Memory B cell (primary cell): ENCODE measurements at regions not wholly inside any gene's neighbourhood (a gene's known extent, or its start where the extent isn't known, plus 50 kb on each side); places are given as distances from the start of the nearest gene placed in this dataset.
"Not testable (repeated sequence)": the region's sequence is repeated elsewhere in the genome, so short reads cannot be mapped to it uniquely, and the experiment has no call there.

ENCODE experiments used
- ATAC-seq: fragments of 150-1000 bp; cut with Tn5 transposase; 2 replicates; pipeline ENCODE4 v1.10.0; 2021; ENCODE audit warnings: low read depth, mild to moderate bottlenecking, moderate library complexity
- DNase-seq, 2 donors: peaks; one replicate each; pipeline ENCODE4 v3.0.0; 2022; ENCODE audit warnings: low spot score in 2 of 2
- H3K27ac Mint-ChIP-seq: one replicate; pipeline ENCODE4 v1.8.0; 2022; ENCODE audit warnings: mild to moderate bottlenecking, moderate library complexity, mixed read lengths
- H3K27me3 Mint-ChIP-seq: one replicate; pipeline ENCODE4 v1.8.0; 2022; ENCODE audit warnings: mixed read lengths
- H3K36me3 Mint-ChIP-seq: one replicate; pipeline ENCODE4 v1.8.0; 2022; ENCODE audit warnings: mild to moderate bottlenecking, mixed read lengths
- H3K4me1 Mint-ChIP-seq: one replicate; pipeline ENCODE4 v1.8.0; 2022; ENCODE audit warnings: mixed read lengths
- H3K4me3 Mint-ChIP-seq: one replicate; pipeline ENCODE4 v1.8.0; 2022; ENCODE audit warnings: mild to moderate bottlenecking, moderate library complexity, mixed read lengths
- H3K9me3 Mint-ChIP-seq: one replicate; pipeline ENCODE4 v1.8.0; 2022; ENCODE audit warnings: mixed read lengths

DNA sequence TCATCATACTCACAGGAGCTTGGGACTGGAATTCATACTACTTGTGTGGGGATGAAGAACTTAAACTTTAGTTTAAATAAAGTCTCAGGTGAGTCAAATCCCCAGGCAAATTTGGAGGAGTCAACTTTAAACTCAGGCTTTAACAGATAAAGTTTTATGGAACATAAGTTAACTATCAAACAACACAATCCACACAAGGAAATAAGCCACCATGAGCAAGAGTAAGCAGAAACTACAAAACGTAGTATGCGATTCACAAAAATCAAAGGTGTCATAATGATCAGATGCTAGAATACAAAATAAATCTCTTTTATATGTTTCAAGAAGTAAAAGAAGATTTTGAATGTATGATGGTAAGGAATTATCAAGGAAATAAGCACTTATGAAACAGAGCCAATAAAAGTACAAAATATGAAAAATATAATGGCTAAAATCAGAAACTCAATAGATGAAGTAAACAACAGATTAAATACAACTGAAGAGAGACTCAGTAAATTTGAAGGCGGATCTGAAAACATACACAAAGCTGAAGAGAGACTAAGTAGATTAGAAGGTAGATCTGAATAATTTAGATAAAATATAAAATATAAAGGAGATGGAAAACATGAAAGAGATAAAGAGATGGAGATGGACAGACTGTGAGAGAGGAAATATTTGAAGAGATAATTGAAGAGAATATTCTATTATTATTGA lies 97.5 kb upstream of the TWIST2 start:
- ATAC-seq (no peak), DNase-seq (no peak)
- Mint-ChIP-seq H3K4me3 (no peak overlapping the region), H3K27me3 (no peaks in the 10 kb centered on the region), H3K27ac (no peak overlapping the region), H3K9me3 (peaks cover 12% of the 10 kb centered on the region), H3K36me3 (no peaks in the 10 kb centered on the region), H3K4me1 (no peaks in the 10 kb centered on the region)

DNA sequence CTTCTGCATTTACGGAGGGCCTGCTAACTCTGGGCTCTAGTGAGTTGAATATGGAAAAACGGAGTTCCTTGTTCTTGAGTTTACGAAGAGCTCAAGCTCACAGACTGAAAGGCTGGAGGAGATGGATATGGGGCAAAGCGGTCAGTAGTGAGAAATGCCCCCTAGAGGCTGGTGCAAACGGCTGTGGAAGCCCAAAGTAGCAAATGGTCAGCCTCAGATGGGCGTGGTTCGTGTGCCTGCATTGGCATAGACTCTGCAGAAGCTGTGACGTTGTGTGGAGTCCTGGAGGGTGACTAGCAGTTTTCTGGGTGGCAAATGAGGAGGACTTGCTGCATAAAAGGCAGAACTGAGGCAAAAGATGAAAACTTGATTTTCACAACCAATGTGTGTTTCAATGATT lies 93.6 kb upstream of the TWIST2 start:
- Mint-ChIP-seq H3K36me3 (no peaks in the 10 kb centered on the region), H3K27me3 (no peaks in the 10 kb centered on the region), H3K27ac (no peak overlapping the region), H3K4me3 (no peak overlapping the region), H3K4me1 (no peaks in the 10 kb centered on the region), H3K9me3 (peaks cover 14% of the 10 kb centered on the region)
- DNase-seq (no peak), ATAC-seq (no peak)

DNA sequence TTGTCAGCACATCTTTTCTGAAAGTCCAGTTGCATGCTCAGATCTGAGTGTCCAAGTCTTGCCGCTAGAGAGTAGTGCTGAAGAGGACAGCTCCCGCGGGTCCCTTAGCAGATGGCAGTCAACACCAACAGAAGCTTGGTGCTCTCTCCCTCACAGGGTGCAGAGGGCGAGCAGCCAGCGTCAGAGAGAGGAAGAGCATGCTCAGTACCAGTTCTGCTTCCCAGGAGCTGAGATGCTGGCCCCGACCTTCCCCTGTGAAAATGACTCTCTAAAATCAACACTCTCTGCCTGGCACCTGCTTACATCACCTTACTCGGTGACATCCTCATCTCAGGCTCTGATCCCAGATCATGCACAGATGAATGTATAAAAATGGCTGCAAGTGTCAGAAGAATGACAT lies 86.0 kb upstream of the TWIST2 start:
- H3K4me1 Mint-ChIP-seq, result no peaks in the 10 kb centered on the region
- ATAC-seq (no peak), DNase-seq (no peak)
- H3K27me3 Mint-ChIP-seq, result peaks cover 15% of the 10 kb centered on the region
- no peak overlapping the region for H3K4me3 Mint-ChIP-seq
- H3K36me3 Mint-ChIP-seq, result no peaks in the 10 kb centered on the region
- peaks cover 5% of the 10 kb centered on the region for H3K9me3 Mint-ChIP-seq
- no peak overlapping the region for H3K27ac Mint-ChIP-seq

DNA sequence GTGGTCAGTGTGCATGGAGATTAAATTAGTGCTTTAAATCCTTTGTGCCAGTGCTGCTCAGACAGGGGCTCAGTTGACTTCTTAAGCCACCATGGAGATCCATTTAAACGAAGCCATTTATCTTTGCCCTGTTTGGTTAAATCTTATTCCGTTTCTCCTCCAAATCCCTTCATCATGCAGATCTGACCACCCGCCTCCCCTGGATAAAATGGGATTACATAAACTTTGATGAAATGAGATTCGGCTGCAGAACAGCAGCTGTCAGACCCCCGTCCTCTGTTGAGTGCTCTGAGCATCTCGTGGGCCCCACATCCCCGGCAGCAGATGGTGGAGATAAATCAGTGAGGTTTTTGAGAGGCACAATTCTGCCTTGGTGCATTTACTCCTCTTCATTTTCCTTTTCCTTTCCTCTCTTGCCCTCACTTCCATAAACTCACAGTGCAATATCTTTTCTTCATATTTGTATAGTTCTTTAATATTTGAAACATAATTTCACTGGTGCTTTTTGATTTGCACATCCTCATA lies 84.4 kb upstream of the TWIST2 start:
- no peak overlapping the region for H3K4me3 Mint-ChIP-seq
- no peaks in the 10 kb centered on the region for H3K36me3 Mint-ChIP-seq
- DNase-seq (no peak), ATAC-seq (no peak)
- H3K9me3 Mint-ChIP-seq, result peaks cover 2% of the 10 kb centered on the region
- H3K4me1 Mint-ChIP-seq, result no peaks in the 10 kb centered on the region
- no peak overlapping the region for H3K27ac Mint-ChIP-seq
- peaks cover 17% of the 10 kb centered on the region for H3K27me3 Mint-ChIP-seq

DNA sequence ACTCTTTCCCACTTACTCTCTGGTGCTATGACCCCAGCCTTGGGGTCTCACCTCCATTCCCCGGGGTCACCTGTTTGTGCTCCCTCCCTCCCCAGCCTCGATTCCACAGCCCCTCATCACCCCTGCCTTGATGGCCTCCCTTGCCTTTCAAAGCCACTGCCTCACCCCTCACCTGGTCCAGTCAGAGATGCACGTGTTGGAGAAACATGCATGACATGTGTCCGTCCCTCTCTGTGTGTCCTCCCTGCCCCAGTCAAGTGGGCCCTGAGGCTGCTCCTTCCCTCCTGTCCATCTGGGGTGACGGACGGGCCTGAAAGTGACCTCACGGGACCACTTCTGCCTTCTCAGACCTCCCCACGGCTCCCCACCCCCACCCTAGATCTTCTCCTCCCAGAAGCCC lies 82.3 kb upstream of the TWIST2 start:
- Mint-ChIP-seq H3K27ac (no peak overlapping the region), H3K4me1 (no peaks in the 10 kb centered on the region), H3K36me3 (no peaks in the 10 kb centered on the region), H3K4me3 (no peak overlapping the region), H3K9me3 (peaks cover 1% of the 10 kb centered on the region), H3K27me3 (peaks cover 16% of the 10 kb centered on the region)
- ATAC-seq, result no peak
- DNase-seq, result no peak

DNA sequence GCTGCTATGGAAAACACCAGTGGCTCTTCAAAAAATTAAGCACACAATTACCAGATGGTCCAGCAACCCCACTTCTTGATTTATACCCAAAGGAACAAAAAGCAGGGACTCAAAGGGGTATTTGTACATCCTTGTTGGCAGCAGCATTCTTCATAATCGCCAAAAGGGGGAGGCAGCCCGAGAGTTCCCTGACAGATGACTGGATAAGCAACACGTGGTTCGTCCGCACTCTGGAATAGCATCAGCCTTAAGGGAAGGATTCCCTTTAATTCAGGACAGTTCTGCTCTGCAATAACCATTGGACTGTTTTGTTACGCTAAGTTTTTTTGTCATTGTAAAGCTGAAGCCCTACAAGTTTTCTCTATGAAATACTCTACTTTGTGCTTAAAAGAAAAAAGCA lies 76.7 kb upstream of the TWIST2 start:
- H3K27ac Mint-ChIP-seq, result no peak overlapping the region
- no peak overlapping the region for H3K4me3 Mint-ChIP-seq
- peaks cover 11% of the 10 kb centered on the region for H3K9me3 Mint-ChIP-seq
- no peaks in the 10 kb centered on the region for H3K36me3 Mint-ChIP-seq
- peaks cover 7% of the 10 kb centered on the region for H3K27me3 Mint-ChIP-seq
- ATAC-seq (no peak), DNase-seq (no peak)
- peaks cover 10% of the 10 kb centered on the region for H3K4me1 Mint-ChIP-seq

DNA sequence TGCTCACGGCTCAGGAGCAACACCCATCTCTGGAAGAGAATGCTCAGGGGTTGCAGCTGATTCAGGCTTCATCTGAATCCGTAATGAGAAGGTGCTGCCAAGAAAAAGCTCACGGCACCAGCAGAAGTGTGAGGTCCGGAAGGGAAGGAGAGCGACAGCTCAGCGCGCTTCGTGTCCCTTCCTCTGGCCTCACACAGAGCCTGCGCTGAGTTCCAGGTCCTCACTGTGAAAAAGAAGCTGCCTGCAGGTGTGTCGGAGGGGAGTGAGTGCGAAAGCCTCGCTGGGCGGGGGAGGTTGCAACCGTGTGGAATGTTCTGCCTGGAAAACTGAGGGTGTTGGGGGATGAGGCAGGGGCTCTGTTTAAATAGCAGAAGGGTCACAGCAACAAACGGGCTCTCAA lies 76.2 kb upstream of the TWIST2 start:
- Mint-ChIP-seq H3K36me3 (no peaks in the 10 kb centered on the region), H3K4me3 (no peak overlapping the region), H3K9me3 (peaks cover 11% of the 10 kb centered on the region), H3K27me3 (peaks cover 5% of the 10 kb centered on the region), H3K27ac (no peak overlapping the region), H3K4me1 (peaks cover 12% of the 10 kb centered on the region)
- no peak for ATAC-seq
- DNase-seq, result no peak

DNA sequence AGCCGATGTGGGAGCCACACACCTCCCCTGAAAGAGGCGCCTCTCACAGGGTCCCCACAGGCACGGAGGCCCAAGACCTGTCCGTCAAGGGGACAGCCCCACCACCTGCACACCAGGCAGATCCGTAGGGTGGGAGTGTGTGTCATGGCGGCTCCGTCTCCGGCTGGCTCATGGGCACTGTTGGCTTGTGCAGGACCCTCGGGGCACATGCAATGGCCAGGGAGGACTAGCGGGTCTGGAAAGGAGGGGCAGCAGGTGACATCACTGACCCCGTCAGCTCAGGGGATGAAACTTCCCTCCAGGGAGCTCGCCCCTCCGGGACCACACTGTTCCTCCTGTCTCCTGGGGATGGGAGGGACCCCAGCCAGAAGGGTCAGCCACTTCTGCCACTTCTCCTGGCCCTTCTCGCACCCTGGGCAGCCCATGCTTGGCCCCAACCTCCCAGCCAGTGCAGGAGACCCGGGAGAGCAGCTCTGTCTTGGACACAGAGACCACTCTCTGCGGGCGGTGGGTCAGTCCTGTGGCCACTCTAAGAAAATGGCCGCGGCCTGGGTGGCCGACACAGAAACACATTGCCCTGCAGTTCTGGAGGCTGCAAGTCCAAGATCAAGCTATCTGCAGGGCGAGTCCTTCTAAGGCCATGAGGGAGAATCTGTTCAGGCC lies 75.1 kb upstream of the TWIST2 start:
- peaks cover 12% of the 10 kb centered on the region for H3K4me1 Mint-ChIP-seq
- ATAC-seq (no peak), DNase-seq (no peak)
- no peak overlapping the region for H3K4me3 Mint-ChIP-seq
- no peaks in the 10 kb centered on the region for H3K36me3 Mint-ChIP-seq
- H3K9me3 Mint-ChIP-seq, result peaks cover 11% of the 10 kb centered on the region
- H3K27ac Mint-ChIP-seq, result no peak overlapping the region
- H3K27me3 Mint-ChIP-seq, result peaks cover 3% of the 10 kb centered on the region

DNA sequence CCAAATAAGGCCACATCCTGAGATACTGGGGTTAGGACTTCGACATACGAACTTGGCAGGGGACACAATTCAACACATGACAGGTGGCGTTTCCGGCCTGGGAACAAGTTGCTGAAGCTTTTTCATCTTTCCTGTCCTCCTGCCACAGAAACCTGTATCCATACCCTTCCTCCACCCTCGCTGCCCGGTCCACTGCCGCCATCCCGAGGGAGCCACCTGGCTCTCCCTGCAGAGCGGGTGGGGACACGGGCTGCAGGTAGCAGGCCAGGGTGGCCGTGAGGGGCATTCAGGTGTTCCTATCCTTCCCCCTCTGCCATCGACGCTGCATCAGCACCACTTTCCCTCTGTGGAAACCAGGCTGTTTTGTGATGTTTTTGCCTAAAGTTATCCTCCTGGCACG lies 74.4 kb upstream of the TWIST2 start:
- ATAC-seq, result no peak
- peaks cover 12% of the 10 kb centered on the region for H3K4me1 Mint-ChIP-seq
- no peaks in the 10 kb centered on the region for H3K36me3 Mint-ChIP-seq
- no peak for DNase-seq
- H3K9me3 Mint-ChIP-seq, result peaks cover 11% of the 10 kb centered on the region
- H3K27me3 Mint-ChIP-seq, result peaks cover 3% of the 10 kb centered on the region
- no peak overlapping the region for H3K27ac Mint-ChIP-seq
- H3K4me3 Mint-ChIP-seq, result no peak overlapping the region

DNA sequence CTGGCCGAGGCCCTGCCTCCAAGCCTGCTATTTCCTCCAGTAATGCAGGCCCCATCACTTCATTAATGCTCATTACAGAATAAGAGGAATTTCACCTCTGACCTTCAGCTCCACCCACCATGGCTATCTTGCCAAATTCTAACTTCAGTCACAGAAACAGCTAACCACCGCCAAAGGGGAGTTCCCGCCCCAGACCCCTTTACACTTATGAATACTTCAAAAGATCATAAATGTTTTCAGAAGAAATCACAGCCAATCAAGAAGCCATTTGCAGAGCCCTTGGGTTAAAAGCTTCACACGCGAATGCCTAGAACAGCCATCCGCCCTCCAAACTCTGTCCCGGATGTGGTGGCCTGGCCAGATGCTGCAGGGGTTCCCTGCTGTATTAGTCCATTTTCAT lies 73.8 kb upstream of the TWIST2 start:
- no peak overlapping the region for H3K4me3 Mint-ChIP-seq
- DNase-seq (no peak), ATAC-seq (no peak)
- H3K9me3 Mint-ChIP-seq, result peaks cover 10% of the 10 kb centered on the region
- no peaks in the 10 kb centered on the region for H3K27me3 Mint-ChIP-seq
- H3K4me1 Mint-ChIP-seq, result peaks cover 12% of the 10 kb centered on the region
- H3K27ac Mint-ChIP-seq, result no peak overlapping the region
- H3K36me3 Mint-ChIP-seq, result no peaks in the 10 kb centered on the region

DNA sequence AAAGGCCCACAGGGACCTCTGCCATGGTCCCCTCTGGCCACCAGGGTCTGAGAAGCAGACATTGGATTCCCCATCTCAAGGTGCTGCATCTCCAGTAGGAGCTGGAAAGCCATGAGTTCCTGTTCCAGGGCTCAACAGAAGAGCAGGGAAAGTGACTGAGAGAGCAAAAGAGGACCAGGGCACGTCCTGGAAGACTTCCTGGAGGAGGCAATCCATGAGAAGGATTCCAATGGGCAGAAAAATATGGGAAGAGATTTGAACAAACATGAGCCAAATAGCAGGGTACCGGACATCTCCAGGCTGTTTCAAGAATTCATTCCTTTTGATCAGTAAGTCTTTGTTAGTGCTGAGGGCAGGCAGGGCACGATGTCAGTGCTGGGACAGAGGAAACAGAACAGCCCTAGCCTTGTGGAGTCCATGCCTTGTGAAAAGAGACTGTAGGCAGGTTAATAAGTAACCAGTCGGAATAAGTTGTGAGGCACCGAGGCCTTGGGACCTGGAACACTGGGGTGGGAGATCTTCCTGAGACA lies 72.8 kb upstream of the TWIST2 start:
- ATAC-seq (no peak), DNase-seq (no peak)
- H3K27me3 Mint-ChIP-seq, result no peaks in the 10 kb centered on the region
- H3K4me1 Mint-ChIP-seq, result peaks cover 12% of the 10 kb centered on the region
- H3K4me3 Mint-ChIP-seq, result peak overlapping the region; percentile 3
- peak overlapping the region; percentile 99 for H3K27ac Mint-ChIP-seq
- no peaks in the 10 kb centered on the region for H3K36me3 Mint-ChIP-seq
- peaks cover 10% of the 10 kb centered on the region for H3K9me3 Mint-ChIP-seq

DNA sequence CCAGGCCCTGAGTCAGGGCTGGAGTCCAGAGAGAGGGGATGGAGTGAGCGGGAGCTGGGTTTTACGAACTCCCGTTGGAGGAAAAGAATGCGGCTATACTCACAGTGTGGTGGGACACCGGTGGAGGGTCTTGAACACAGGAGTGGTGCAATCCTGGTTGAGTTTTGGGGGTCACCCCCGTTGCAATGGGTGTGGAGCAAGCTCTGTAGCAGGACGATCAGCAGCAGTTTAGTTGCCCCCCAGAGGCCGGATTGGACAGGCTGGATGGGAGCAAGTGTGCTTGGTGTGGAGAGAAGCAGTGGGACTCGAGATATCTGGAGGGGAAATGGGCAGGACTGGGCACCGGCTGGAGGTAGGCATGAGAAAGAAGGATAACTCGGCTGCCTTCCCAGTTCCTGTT lies 72.3 kb upstream of the TWIST2 start:
- Mint-ChIP-seq H3K9me3 (peaks cover 10% of the 10 kb centered on the region), H3K36me3 (no peaks in the 10 kb centered on the region), H3K4me1 (peaks cover 12% of the 10 kb centered on the region), H3K27me3 (no peaks in the 10 kb centered on the region), H3K27ac (peak overlapping the region; percentile 99), H3K4me3 (no peak overlapping the region)
- ATAC-seq, result no peak
- DNase-seq, result no peak

DNA sequence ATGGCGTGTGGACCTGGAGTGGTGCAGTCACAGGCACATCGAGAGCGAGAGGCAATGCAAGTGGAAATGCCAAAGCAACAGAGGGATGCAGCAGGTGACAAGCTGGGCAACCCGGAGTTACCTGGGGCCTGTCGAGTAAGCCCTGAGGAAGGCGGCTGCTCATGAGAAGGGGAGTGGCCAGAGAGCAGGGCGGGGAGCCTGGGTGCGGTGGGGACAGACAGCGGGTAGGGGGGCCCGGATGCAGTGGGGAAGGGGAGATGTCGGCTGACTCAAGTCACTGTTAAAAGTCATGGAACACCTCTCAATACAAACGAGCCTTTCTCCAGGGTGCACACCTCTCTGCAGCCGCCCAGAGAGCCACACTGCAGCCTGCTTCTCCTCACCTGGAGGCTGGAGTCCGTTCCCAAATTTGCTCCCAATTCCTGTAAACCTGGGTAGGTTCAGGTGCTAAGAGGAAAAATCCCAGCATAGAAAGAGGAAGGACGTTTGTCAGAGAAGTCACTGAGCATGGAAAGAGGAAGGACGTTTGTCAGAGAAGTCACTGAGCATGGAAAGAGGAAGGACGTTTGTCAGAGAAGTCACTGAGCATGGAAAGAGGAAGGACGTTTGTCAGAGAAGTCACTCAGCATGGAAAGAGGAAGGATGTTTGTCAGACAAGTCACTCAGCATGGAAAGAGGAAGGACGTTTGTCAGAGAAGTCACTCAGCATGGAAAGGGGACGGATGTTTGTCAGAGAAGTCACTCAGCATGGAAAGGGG lies 71.7 kb upstream of the TWIST2 start:
- no peak overlapping the region for H3K4me3 Mint-ChIP-seq
- no peaks in the 10 kb centered on the region for H3K27me3 Mint-ChIP-seq
- H3K4me1 Mint-ChIP-seq, result peaks cover 12% of the 10 kb centered on the region
- H3K36me3 Mint-ChIP-seq, result no peaks in the 10 kb centered on the region
- ATAC-seq (peak; percentile 6), DNase-seq (no peak)
- H3K9me3 Mint-ChIP-seq, result peaks cover 10% of the 10 kb centered on the region
- H3K27ac Mint-ChIP-seq, result peak overlapping the region; percentile 99

DNA sequence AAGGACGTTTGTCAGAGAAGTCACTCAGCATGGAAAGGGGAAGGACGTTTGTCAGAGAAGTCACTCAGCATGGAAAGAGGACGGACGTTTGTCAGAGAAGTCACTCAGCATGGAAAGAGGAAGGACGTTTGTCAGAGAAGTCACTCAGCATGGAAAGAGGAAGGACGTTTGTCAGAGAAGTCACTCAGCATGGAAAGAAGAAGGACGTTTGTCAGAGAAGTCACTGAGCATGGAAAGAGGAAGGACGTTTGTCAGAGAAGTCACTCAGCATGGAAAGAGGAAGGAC lies 71.2 kb upstream of the TWIST2 start:
- H3K27ac Mint-ChIP-seq, result peak overlapping the region; percentile 99

More for the DNA sequence above, 71.2 kb upstream of the TWIST2 start:
- not testable (repeated sequence) for ATAC-seq, H3K36me3 Mint-ChIP-seq, DNase-seq, H3K27me3 Mint-ChIP-seq, H3K4me3 Mint-ChIP-seq
- peaks cover 12% of the 10 kb centered on the region for H3K4me1 Mint-ChIP-seq
- H3K9me3 Mint-ChIP-seq, result peaks cover 10% of the 10 kb centered on the region
